ENCODE measurements at regions not wholly inside any gene's neighbourhood (a gene's known extent, or its start where the extent isn't known, plus 50 kb on each side); places are given as distances from the start of the nearest gene placed in this dataset.

- TF ChIP-seq CTCF (IDR thresholded peaks at IDR 0.05; ENCODE audit: insufficient read depth, low read length) = no peak
- no peak for TF ChIP-seq REST (IDR thresholded peaks at IDR 0.05; ENCODE audit: insufficient replicate concordance, low read depth)
- no peak for TF ChIP-seq POLR2AphosphoS5 (IDR thresholded peaks at IDR 0.05; ENCODE audit: low read depth)
These were observed 75.9 kb upstream of the CBLB start for GRCh38 chr3:105944721-105945120.

Measured in HL-60 (cell line).